ENCODE measurements at regions not wholly inside any gene's neighbourhood (a gene's known extent, or its start where the extent isn't known, plus 50 kb on each side); places are given as distances from the start of the nearest gene placed in this dataset.

GRCh38 chr5:35477321-35477720, 140.3 kb upstream of the SPEF2 start:
- Histone ChIP-seq H4K5ac (ENCODE audit: low read depth, low read length) (no peak overlapping the region), H3K56ac (ENCODE audit: extremely low read depth, insufficient read depth, low read length) (no peak overlapping the region), H2AK5ac (ENCODE audit: low read depth, low read length) (no peak overlapping the region), H2BK5ac (ENCODE audit: low read depth, low read length, poor library complexity, severe bottlenecking) (no peak overlapping the region), H3K27ac (ENCODE audit: insufficient read depth, low read length) (no peak overlapping the region), H3K4me1 (ENCODE audit: control insufficient read depth, insufficient read depth, low read length) (no peaks in the 10 kb centered on the region), H2BK15ac (ENCODE audit: low read depth, low read length) (no peak overlapping the region), H4K91ac (ENCODE audit: insufficient read depth, low read depth, low read length) (no peak overlapping the region), H2AK9ac (replicated peaks; ENCODE audit: low read depth, low read length, poor library complexity) (no peak overlapping the region), H3K4me2 (ENCODE audit: low read depth, low read length) (no peak overlapping the region), H2AFZ (replicated peaks; ENCODE audit: low read length, poor library complexity) (no peak overlapping the region), H3K18ac (ENCODE audit: low read depth, low read length) (no peak overlapping the region), H4K20me1 (ENCODE audit: insufficient read depth, low read length) (no peaks in the 10 kb centered on the region), H3K9ac (ENCODE audit: low read depth, low read length) (no peak overlapping the region), H2BK120ac (ENCODE audit: low read depth, low read length) (no peak overlapping the region), H3K14ac (replicated peaks; ENCODE audit: low read depth, low read length) (no peak overlapping the region), H3K27me3 (ENCODE audit: control insufficient read depth, insufficient read depth, low read length) (no peaks in the 10 kb centered on the region), H3K4me3 (ENCODE audit: insufficient read depth, low read depth, low read length) (no peak overlapping the region), H4K8ac (ENCODE audit: low read depth in 2 of 2, low read length in 2 of 2) (no peak overlapping the region), H2BK20ac (ENCODE audit: low read depth, low read length) (no peak overlapping the region), H3K79me1 (ENCODE audit: low read depth in 1 of 2, low read length in 2 of 2) (no peaks in the 10 kb centered on the region), H3K36me3 (ENCODE audit: control insufficient read depth, insufficient read depth, low read length) (no peaks in the 10 kb centered on the region), H3K23ac (ENCODE audit: low read depth, low read length) (no peak overlapping the region), H3K4ac (ENCODE audit: low read depth, low read length) (no peak overlapping the region), H3K9me1 (ENCODE audit: insufficient read depth, low read length) (no peaks in the 10 kb centered on the region), H3K9me3 (ENCODE audit: control insufficient read depth, insufficient read depth, low read length) (no peaks in the 10 kb centered on the region)
- no peak for DNase-seq
- BruUV-seq (replicated peaks) = no TSS peak
- intact Hi-C loops (cut with micrococcal nuclease) = loop anchor here (5.0 kb wide), 1 partner anchor 450 kb away; no protein-coding TSS in a partner anchor
- no peak for ATAC-seq (ENCODE audit: low read depth)
- dilution Hi-C loops (cut with HindIII; ENCODE audit: low sequenced_read_pairs, unreplicated experiment) = no loop called here
- ChIA-PET CTCF (no interaction called here), POLR2A (ENCODE audit: unreplicated experiment) (no interaction called here)
- TF ChIP-seq, protein P1, sequence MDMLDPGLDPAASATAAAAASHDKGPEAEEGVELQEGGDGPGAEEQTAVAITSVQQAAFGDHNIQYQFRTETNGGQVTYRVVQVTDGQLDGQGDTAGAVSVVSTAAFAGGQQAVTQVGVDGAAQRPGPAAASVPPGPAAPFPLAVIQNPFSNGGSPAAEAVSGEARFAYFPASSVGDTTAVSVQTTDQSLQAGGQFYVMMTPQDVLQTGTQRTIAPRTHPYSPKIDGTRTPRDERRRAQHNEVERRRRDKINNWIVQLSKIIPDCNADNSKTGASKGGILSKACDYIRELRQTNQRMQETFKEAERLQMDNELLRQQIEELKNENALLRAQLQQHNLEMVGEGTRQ (IDR thresholded peaks at IDR 0.05; ENCODE audit: low read depth, low read length) = no peak
- no peak for TF ChIP-seq MAZ (IDR thresholded peaks at IDR 0.05; ENCODE audit: borderline replicate concordance, low read depth, low read length)
- TF ChIP-seq MXI1 (IDR thresholded peaks at IDR 0.05; ENCODE audit: borderline replicate concordance, low read depth, low read length) = no peak
- TF ChIP-seq RFX5 (IDR thresholded peaks at IDR 0.05; ENCODE audit: low read depth, low read length) = no peak
- TF ChIP-seq BHLHE40 (IDR thresholded peaks at IDR 0.05; ENCODE audit: low read depth, low read length) = no peak
- no peak for TF ChIP-seq MAFK (IDR thresholded peaks at IDR 0.05; ENCODE audit: low read depth, low read length)
- no peak for TF ChIP-seq SMC3 (IDR thresholded peaks at IDR 0.05; ENCODE audit: low read depth, low read length)
- TF ChIP-seq RCOR1 (IDR thresholded peaks at IDR 0.05; ENCODE audit: insufficient replicate concordance, low read length) = no peak
- TF ChIP-seq, protein P2, sequence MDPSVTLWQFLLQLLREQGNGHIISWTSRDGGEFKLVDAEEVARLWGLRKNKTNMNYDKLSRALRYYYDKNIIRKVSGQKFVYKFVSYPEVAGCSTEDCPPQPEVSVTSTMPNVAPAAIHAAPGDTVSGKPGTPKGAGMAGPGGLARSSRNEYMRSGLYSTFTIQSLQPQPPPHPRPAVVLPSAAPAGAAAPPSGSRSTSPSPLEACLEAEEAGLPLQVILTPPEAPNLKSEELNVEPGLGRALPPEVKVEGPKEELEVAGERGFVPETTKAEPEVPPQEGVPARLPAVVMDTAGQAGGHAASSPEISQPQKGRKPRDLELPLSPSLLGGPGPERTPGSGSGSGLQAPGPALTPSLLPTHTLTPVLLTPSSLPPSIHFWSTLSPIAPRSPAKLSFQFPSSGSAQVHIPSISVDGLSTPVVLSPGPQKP (IDR thresholded peaks at IDR 0.05; ENCODE audit: borderline replicate concordance, low read depth, low read length) = no peak
- TF ChIP-seq RAD21 (IDR thresholded peaks at IDR 0.05; ENCODE audit: low read length) = no peak
- TF ChIP-seq FOS (IDR thresholded peaks at IDR 0.05; ENCODE audit: low read depth, low read length) = no peak
- TF ChIP-seq CEBPB (IDR thresholded peaks at IDR 0.05; ENCODE audit: low read depth, low read length) = no peak
- no peak for TF ChIP-seq CTCF (conservative IDR thresholded peaks at IDR 0.05; ENCODE audit: low read depth, low read length)
- no peak for TF ChIP-seq CHD1 (IDR thresholded peaks at IDR 0.05; ENCODE audit: low read depth, low read length)
- no peak for TF ChIP-seq NFE2L2 (IDR thresholded peaks at IDR 0.05; ENCODE audit: low read depth, low read length)
- no peak for TF ChIP-seq POLR2A (IDR thresholded peaks at IDR 0.05; ENCODE audit: low read depth, low read length)
- in situ Hi-C loops (cut with MboI; ENCODE audit: low sequenced_read_pairs) = no loop called here

Data from IMR-90 (cell line).